Mammary epithelial cell (primary cell): ENCODE measurements at regions not wholly inside any gene's neighbourhood (a gene's known extent, or its start where the extent isn't known, plus 50 kb on each side); places are given as distances from the start of the nearest gene placed in this dataset.
"Not testable (repeated sequence)": the region's sequence is repeated elsewhere in the genome, so short reads cannot be mapped to it uniquely, and the experiment has no call there.

Experiments used
- EZH2 ChIP-seq: IDR thresholded peaks from 2 replicates; pipeline ENCODE4 v1.6.1; 2012; ENCODE audit warnings: low read length, inconsistent platforms, borderline replicate concordance
- TF ChIP-seq, protein P1 (sequence below), 2 donors: IDR thresholded peaks in 1 of 2; conservative IDR thresholded peaks in 1 of 2; 2 replicates each; pipeline ENCODE4 v1.5.1; 2011 to 2012; ENCODE audit warnings: inconsistent platforms in 2 of 2, low read length in 2 of 2, mild to moderate bottlenecking in 2 of 2, control low read depth in 1 of 2, low read depth in 1 of 2; ENCODE audit not compliant: insufficient read depth in 1 of 2; ENCODE audit errors: extremely low read depth in 1 of 2

DNA sequence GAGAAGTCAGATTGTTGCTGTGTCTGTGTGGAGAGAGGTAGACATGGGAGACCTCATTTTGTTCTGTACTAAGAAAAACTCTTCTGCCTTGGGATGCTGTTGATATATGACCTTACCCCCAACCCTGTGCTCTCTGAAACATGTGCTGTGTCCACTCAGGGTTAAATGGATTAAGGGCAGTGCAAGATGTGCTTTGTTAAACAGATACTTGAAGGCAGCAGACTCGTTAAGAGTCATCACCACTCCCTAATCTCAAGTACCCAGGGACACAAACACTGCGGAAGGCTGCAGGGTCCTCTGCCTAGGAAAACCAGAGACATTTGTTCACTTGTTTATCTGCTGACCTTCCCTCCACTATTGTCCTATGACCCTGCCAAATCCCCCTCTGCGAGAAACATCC is 1183.5 kb downstream of the FOXD4L5 start:
- TF ChIP-seq, protein P1, sequence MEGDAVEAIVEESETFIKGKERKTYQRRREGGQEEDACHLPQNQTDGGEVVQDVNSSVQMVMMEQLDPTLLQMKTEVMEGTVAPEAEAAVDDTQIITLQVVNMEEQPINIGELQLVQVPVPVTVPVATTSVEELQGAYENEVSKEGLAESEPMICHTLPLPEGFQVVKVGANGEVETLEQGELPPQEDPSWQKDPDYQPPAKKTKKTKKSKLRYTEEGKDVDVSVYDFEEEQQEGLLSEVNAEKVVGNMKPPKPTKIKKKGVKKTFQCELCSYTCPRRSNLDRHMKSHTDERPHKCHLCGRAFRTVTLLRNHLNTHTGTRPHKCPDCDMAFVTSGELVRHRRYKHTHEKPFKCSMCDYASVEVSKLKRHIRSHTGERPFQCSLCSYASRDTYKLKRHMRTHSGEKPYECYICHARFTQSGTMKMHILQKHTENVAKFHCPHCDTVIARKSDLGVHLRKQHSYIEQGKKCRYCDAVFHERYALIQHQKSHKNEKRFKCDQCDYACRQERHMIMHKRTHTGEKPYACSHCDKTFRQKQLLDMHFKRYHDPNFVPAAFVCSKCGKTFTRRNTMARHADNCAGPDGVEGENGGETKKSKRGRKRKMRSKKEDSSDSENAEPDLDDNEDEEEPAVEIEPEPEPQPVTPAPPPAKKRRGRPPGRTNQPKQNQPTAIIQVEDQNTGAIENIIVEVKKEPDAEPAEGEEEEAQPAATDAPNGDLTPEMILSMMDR (conservative IDR thresholded peaks at IDR 0.05 in 1 of 2, IDR thresholded peaks at IDR 0.05 in 1 of 2; ENCODE audit: extremely low read depth in 1 of 2, insufficient read depth in 1 of 2, low read depth in 1 of 2, low read length in 2 of 2): not testable (repeated sequence)
- not testable (repeated sequence) for TF ChIP-seq EZH2
